Activated CD8-positive, alpha-beta T cell treated with anti-CD3 and anti-CD28 coated beads for 36 hours (primary cell): ENCODE measurements at regions not wholly inside any gene's neighbourhood (a gene's known extent, or its start where the extent isn't known, plus 50 kb on each side); places are given as distances from the start of the nearest gene placed in this dataset.

Experiments
- ATAC-seq: fragments of 200-7000 bp; cut with Tn5 transposase; one replicate; pipeline ENCODE4 v1.10.0; 2021; ENCODE audit warnings: mild to moderate bottlenecking, moderate library complexity
- CTCF ChIA-PET: fragments of 350-600 bp; sonication (Branson Sonifier 250); formaldehyde crosslinking; loops from one replicate; lab custom pipeline; 2021; ENCODE audit warnings: antibody characterized with exemption; lab: Charles Lee
- POLR2A ChIA-PET: fragments of 350-600 bp; sonication (Branson Sonifier 250); formaldehyde crosslinking; loops from one replicate; lab custom pipeline; 2021; ENCODE audit warnings: antibody characterized with exemption; lab: Charles Lee
- DNase-seq: peaks from one replicate; pipeline ENCODE4 v3.0.0-alpha.2; 2020
- H3K27ac Mint-ChIP-seq: one replicate; pipeline ENCODE4 v1.8.0; 2021; ENCODE audit warnings: mild to moderate bottlenecking, mixed read lengths
- H3K27me3 Mint-ChIP-seq: one replicate; pipeline ENCODE4 v1.8.0; 2021; ENCODE audit warnings: mixed read lengths
- H3K36me3 Mint-ChIP-seq: one replicate; pipeline ENCODE4 v1.8.0; 2021; ENCODE audit warnings: low read depth, mixed read lengths
- H3K4me1 Mint-ChIP-seq: one replicate; pipeline ENCODE4 v1.8.0; 2021; ENCODE audit warnings: low read depth, mixed read lengths
- H3K4me3 Mint-ChIP-seq: one replicate; pipeline ENCODE4 v1.8.0; 2021; ENCODE audit warnings: mild to moderate bottlenecking, moderate library complexity, mixed read lengths
- H3K9me3 Mint-ChIP-seq: one replicate; pipeline ENCODE4 v1.8.0; 2021; ENCODE audit warnings: mixed read lengths
- intact Hi-C: fragments of 100-400 bp; cut with micrococcal nuclease; formaldehyde crosslinking; loops from one replicate; pipeline ENCODE4 v1.10.0; 2022
- TF ChIP-seq, protein P1 (sequence below): fragments of 200-600 bp; IDR thresholded peaks from one replicate; pipeline ENCODE4 v1.8.0; 2022; ENCODE audit warnings: antibody characterized with exemption, mild to moderate bottlenecking

- H3K27ac Mint-ChIP-seq = no peak overlapping the region
These were observed 88.3 kb upstream of the GSE1 start for GRCh38 chr16:85524630-85525419.

DNA sequence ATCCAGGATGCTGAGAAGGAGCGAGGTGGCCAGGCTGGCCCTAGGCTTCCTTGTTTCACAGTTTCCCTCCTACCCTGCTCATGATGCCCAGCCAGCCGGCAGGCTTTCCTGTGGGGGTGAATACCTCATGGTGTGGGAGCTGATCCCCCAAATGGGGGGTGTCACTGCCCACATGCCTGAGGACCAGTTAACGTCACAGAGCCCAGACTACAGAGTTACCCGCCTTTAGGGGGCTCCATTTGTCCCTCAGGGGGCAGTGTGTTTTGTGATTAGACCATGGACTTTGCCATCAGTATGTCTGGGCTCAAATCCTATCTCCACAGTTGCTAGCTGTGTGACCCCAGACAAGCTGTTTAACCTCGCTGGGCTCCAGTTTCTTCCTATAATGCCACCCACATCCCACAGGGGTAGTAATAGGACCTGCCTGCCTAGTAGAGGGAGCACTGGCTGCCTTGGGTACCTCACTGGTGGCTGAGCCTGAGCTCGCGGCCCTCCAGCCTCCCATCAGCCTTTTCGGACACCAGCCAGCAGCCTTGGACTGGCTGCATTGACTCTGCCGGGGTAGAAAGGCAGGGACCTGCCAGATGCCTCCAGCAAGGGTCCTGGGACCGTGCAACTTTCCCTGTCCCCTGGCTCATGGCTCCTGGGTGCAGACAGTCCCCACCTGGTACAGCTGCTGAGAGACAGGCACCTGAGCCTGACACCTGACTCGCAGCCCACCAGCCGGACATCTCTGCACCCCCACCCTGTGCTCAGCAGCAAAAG lies 87.5 kb upstream of the GSE1 start:
- CTCF ChIA-PET = no interaction called here
- no peak overlapping the region for H3K27ac Mint-ChIP-seq
- no peaks in the 10 kb centered on the region for H3K36me3 Mint-ChIP-seq
- POLR2A ChIA-PET = interaction anchor here (1.0 kb wide), 1 partner anchor 25 kb away, joined by 3 read pairs; no protein-coding TSS in a partner anchor
- TF ChIP-seq, protein P1, sequence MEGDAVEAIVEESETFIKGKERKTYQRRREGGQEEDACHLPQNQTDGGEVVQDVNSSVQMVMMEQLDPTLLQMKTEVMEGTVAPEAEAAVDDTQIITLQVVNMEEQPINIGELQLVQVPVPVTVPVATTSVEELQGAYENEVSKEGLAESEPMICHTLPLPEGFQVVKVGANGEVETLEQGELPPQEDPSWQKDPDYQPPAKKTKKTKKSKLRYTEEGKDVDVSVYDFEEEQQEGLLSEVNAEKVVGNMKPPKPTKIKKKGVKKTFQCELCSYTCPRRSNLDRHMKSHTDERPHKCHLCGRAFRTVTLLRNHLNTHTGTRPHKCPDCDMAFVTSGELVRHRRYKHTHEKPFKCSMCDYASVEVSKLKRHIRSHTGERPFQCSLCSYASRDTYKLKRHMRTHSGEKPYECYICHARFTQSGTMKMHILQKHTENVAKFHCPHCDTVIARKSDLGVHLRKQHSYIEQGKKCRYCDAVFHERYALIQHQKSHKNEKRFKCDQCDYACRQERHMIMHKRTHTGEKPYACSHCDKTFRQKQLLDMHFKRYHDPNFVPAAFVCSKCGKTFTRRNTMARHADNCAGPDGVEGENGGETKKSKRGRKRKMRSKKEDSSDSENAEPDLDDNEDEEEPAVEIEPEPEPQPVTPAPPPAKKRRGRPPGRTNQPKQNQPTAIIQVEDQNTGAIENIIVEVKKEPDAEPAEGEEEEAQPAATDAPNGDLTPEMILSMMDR = no peak
- ATAC-seq = no peak
- intact Hi-C loops = no loop called here
- no peaks in the 10 kb centered on the region for H3K9me3 Mint-ChIP-seq
- H3K27me3 Mint-ChIP-seq = no peaks in the 10 kb centered on the region
- no peak overlapping the region for H3K4me3 Mint-ChIP-seq
- H3K4me1 Mint-ChIP-seq = no peaks in the 10 kb centered on the region
- no peak for DNase-seq

More at GRCh38 chr16:85524630-85525419, 88.3 kb upstream of the GSE1 start:
- intact Hi-C loops = no loop called here
- Mint-ChIP-seq H3K36me3 (no peaks in the 10 kb centered on the region), H3K9me3 (no peaks in the 10 kb centered on the region), H3K4me3 (no peak overlapping the region), H3K27me3 (no peaks in the 10 kb centered on the region), H3K4me1 (no peaks in the 10 kb centered on the region)
- ChIA-PET CTCF (no interaction called here), POLR2A (interaction anchor here (1.0 kb wide), 1 partner anchor 26 kb away, joined by 3 read pairs; no protein-coding TSS in a partner anchor)
- ATAC-seq (no peak), DNase-seq (no peak)
- TF ChIP-seq, protein P1 = no peak

- Mint-ChIP-seq H3K4me3 (no peak overlapping the region), H3K4me1 (no peaks in the 10 kb centered on the region), H3K36me3 (no peaks in the 10 kb centered on the region), H3K9me3 (no peaks in the 10 kb centered on the region), H3K27me3 (no peaks in the 10 kb centered on the region), H3K27ac (no peak overlapping the region)
- ATAC-seq = no peak
- DNase-seq = no peak
- POLR2A ChIA-PET = interaction anchor here (1.0 kb wide), 1 partner anchor 24 kb away, joined by 3 read pairs; no protein-coding TSS in a partner anchor
- intact Hi-C loops = no loop called here
- TF ChIP-seq, protein P1 = no peak
- CTCF ChIA-PET = interaction anchor here (3.7 kb wide), 1 partner anchor 84 kb away, joined by 14 read pairs; no protein-coding TSS in a partner anchor
These were observed 86.7 kb upstream of the GSE1 start for GRCh38 chr16:85526185-85526974.

- Mint-ChIP-seq H3K27ac (no peak overlapping the region), H3K4me3 (no peak overlapping the region), H3K9me3 (no peaks in the 10 kb centered on the region), H3K27me3 (no peaks in the 10 kb centered on the region), H3K4me1 (no peaks in the 10 kb centered on the region), H3K36me3 (no peaks in the 10 kb centered on the region)
- TF ChIP-seq, protein P1 = no peak
- DNase-seq = no peak
- POLR2A ChIA-PET = no interaction called here
- CTCF ChIA-PET = interaction anchor here (1.4 to 3.7 kb wide), 2 partner anchors 65 to 83 kb away, joined by 4 to 14 read pairs; no protein-coding TSS in a partner anchor
- intact Hi-C loops = no loop called here
- no peak for ATAC-seq
These were observed 85.9 kb upstream of the GSE1 start for GRCh38 chr16:85527042-85527766.
